HG02798 (cell line): ENCODE measurements at regions not wholly inside any gene's neighbourhood (a gene's known extent, or its start where the extent isn't known, plus 50 kb on each side); places are given as distances from the start of the nearest gene placed in this dataset.

Source experiments
- ATAC-seq: cut with Tn5 transposase; IDR thresholded peaks from one replicate; pipeline ENCODE4 v1.9.1; 2021; ENCODE audit warnings: mild to moderate bottlenecking; ENCODE audit not compliant: unreplicated experiment, poor library complexity

DNA sequence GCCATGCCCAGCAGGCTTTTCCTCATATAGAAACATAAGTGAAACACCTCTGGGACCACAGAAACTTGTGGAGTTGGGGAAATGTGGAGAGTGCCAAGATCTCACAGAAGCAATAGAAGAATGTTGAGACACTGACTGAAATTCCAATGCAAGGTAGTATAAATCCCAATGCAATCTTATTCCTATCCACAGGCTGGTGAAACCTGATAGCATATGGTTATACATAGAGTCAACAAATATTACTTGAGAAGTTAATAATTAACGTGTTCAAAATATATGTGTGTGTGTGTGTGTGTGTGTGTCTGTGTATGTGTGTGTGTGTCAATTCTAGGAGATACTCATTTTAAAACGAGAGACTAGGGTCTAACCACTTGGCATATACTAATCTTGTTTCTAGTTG lies 776.8 kb upstream of the ACVR2A start:
- ATAC-seq: no peak

DNA sequence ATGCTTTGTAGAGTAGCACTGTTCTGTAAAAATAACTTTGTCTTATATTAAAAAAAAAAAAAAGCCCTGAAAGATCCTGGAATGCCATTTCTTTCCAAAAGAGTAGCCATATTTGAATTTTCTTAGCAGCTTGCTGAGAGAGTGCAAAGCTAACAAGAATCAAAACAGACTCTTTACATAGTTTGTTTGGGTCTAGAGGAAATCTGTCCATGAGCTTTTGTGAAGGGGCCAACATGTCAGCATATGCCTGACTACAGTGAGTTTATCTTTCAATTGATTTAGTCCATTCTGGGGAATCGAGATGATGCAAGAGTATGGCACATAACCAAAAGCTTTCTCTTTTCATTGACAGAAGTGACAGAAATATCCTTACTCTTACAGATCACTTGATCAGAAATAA lies 777.7 kb upstream of the ACVR2A start:
- ATAC-seq: no peak

DNA sequence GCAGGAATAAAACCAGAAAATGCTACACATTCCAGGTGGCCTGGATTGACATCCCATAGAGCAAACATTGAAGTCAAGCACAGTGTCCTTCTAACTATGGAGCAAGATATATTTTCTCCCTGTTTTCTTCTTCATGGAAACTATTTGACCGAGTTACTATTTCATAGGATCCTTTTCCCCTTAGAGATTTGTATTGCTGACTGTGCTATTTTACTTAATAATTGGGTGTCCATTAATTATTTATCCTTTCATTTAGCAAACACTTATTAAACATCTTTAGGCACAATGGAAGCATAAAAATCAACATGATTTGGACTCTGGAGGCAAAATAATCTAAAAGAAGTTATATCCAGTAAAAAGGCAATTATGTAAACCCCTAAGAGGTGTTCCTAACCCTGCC lies 782.8 kb upstream of the ACVR2A start:
- no peak for ATAC-seq

DNA sequence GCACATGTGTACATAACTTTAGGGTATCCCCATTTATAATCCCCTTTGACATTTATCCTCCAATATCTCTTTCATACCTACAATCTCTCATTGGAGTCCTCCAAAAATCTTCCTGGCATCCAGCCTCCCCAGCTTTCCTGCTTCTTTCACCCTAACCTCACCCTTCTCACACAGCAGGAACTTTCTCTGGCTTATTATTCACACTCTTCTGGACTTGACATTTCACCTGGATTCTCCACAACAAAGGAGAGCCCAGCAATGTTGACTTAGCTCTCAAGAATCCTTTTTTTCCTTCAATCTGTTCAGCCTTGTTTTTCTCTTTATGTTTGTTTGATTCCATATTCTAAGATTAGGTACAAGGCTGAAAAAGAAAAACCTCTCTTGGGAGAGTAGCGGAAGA lies 783.6 kb upstream of the ACVR2A start:
- ATAC-seq: no peak

DNA sequence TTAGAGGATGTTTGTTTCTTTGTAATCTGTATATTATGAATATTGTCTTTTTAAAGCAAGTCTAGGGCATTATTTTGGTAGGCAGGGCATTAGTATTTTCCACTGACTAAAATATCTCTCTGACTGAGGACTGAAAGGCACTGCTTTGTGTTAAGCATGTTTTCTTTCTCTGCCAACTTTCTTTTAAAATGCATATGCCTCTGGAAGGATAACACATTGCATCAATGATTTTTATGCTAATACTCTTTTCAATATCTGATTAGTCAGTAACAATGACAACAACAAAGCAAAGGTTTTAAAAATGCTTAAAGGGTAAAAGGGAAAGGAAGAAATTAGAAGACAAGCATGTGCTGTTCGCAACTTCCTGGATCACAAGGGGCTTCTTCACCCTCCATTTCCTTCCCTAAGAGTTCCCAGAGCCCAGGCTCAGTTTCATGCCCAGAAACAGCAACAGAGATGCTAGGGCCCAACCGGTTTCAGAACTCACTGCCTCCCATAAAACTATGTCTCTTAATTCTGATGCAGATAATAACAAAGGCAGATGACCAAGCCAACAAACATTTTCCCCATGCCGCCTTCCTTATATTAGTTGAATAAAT lies 786.8 kb upstream of the ACVR2A start:
- no peak for ATAC-seq

DNA sequence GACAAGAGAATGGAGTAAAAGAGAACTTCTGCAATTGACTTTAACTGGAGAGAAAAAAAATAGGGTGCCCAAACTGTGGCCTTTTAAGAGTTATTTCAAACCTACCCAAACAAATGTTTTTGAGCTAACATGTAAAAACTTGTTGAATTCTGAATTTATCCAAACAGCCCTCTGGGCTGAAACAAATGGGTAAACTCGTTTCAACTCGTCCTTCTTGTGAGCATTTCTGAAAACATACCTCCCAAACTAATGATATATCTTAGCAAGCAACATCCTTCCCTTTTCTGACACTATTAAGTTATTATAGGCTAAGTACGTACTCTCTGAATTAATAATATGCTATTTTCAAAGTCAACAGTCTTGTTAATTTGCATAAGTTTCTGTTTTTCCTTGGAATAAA lies 793.0 kb upstream of the ACVR2A start:
- ATAC-seq: no peak

DNA sequence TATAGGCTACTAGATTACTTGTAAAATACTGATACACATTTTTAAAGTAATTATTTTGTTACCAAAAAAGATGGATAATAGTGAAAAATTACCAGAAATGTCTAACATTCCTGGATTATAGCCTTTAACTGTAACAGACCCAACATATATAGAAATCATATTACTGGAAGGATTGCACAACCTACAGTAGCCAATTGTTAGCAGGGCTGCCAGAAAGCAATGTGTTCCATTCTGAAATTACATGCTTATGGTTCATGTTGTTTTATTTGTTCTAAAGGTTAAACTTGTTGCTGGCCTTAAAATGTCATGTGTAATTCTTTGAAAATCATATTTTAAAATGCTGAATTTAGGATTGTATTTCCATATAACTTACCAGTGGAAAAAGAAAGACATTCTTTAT lies 793.6 kb upstream of the ACVR2A start:
- ATAC-seq: no peak

DNA sequence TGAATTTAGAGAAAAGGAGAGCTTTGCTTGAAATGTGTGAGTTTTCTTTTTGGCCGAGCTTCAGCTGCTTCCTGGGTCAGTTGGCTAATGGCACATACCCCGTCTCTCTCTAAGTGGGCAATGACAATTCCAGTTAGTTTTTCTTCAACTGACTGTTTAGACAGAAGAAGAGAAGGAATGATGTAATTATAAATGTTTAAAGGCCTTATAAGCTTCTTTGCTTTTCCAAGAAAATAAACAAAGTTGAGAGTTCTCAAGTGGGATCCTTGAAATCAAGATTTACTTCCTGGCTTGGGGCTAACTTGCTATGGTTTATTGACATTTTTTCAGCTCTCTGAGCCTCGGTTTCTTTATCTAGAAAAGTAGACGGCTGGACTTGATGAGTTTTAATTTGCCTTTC lies 794.9 kb upstream of the ACVR2A start:
- ATAC-seq: no peak

DNA sequence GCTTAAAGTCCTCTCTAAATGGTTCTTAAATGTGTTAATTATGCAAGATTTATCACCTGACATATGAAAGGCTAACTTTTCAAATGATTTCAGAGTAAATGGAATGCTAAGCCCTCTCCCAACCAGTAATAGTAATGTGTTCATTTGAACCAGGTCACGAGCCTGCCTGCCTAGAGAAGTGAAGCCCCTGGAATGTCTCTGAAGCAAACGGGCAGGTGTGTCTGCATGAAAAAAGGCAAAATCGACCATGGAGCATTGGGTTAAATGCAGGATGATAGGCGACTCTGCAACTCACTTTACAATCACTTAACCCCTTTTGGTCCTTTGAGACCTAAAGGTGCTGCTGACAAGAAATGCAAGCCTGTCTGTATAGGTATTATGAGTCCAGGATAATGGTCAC lies 798.4 kb upstream of the ACVR2A start:
- ATAC-seq: no peak

DNA sequence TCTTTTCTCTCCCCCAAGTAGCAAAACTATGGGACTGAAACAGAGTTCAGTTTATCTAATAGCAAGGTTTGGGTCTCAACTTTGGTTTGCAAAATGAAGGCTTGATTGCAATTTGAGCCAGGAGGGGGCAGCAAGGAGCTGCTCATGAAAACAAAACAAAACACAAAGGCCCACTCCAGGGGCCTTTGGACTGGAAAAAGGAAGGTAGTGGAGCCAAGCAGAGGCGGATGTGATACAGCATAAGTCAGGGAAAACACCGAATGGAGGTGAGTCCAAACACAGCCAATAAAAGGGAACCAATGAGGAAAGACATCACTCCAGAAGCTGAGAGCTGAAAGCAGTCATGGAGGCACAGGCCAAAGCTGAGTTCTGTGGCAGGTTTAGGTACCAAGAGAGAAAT lies 799.7 kb upstream of the ACVR2A start:
- peak; percentile 81 for ATAC-seq

DNA sequence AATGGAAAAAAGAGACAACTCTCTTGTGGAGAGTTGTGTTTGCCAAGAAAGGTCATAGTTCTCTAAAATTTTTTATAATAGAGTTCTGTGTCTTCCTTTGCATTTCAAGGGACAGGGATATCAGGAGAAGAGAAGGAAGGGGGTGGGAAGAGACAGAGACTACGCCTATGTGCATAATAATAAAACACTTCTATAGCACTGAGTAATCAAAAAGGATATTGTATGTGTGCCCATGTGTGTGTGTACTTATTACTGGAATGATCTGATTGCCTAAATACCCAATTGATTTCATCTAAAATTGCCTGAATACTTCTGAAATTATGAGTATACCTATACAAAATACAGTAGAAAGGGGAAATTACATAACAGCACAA lies 803.7 kb upstream of the ACVR2A start:
- ATAC-seq: no peak

DNA sequence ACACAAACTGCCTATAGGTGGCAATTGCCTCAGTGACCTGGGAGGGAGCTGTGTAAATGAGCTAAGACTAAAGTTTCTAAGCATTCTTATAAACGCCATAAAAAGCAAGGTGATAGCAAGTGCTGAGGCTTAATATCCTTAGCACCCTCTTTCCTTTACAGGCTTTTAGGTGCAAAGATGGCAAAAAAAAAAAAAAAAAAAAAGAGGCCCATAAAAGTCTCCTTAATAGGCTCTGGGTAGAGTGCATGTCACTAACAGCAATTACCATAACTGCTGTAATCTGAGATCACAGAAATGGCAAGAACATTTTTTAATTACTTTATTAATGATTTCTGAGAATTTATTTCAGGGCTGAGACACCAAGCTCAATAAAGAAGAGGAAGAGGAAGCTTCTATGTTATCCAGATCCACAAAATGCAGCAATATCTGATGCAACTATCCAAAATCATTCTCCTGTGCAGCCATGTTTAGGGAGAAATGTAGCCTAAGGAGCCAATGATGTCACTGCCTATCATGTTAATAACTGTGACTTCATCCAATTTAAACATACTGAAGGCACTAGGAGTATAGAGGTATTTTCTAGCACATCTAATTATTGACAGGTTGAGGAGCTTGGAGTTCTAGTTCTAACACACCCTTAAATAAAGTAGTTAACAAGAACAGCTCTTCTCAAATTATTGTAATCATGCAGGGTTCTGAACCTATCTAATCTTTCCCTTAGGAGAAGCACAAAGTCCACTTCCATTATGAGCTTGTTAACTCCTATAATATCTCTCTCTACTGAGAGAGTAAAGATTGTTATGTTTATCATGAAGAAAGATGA lies 804.3 kb upstream of the ACVR2A start:
- ATAC-seq: no peak

DNA sequence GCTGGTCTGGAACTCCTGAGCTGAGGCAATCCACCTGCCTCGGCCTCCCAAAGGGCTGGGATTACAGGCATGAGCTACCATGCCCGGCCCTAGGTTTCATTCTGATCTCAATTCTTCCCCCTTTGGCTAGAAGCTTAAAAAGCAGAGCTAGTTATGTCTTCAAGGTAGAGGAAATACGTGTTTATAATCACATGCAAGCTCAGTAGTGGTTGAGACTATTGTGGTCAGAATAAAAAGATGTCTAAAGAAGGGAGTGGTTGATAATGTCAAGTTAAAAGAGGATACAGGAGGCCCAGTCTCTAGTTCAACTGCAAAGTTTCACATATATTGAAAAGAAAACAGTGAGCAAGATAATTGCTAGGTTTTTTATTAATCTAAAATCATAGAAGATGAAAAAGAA lies 807.8 kb upstream of the ACVR2A start:
- ATAC-seq: no peak

DNA sequence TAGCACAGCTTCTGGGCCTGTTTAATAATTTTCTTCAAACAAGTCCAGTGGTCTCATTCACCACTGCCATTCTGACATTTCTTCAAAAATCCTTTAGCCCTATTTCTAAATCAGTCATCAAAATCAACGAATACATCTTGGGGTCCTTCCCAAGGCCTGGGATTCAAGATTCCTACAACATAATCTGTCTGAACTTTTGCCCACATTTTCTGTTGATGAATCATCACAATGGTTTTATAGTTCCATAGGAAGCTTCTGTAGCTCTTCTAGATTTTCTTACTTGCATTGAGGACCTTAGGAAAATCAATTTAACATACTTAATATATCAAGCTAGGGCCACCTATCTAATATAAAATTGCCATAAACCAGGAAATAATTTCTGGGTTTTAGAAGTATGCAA lies 811.8 kb upstream of the ACVR2A start:
- ATAC-seq: no peak

DNA sequence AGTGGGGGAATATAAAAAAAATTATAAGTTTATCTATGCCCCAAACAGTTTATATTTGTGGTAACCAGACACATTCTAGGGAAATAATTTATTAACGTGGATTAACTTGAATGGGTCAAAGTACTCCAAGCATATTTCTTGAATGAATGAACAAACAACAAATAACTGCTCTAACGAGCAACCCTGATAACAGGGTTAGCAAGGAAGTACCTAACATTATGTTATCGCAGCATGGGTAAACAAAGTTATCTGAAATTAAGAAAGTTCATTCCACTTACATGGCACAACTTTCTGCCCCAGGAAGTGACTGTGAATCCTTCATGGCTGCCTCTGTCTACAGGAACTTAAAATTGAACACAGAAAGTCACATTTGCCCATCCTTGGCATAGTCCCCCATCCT lies 812.9 kb upstream of the ACVR2A start:
- ATAC-seq: no peak

DNA sequence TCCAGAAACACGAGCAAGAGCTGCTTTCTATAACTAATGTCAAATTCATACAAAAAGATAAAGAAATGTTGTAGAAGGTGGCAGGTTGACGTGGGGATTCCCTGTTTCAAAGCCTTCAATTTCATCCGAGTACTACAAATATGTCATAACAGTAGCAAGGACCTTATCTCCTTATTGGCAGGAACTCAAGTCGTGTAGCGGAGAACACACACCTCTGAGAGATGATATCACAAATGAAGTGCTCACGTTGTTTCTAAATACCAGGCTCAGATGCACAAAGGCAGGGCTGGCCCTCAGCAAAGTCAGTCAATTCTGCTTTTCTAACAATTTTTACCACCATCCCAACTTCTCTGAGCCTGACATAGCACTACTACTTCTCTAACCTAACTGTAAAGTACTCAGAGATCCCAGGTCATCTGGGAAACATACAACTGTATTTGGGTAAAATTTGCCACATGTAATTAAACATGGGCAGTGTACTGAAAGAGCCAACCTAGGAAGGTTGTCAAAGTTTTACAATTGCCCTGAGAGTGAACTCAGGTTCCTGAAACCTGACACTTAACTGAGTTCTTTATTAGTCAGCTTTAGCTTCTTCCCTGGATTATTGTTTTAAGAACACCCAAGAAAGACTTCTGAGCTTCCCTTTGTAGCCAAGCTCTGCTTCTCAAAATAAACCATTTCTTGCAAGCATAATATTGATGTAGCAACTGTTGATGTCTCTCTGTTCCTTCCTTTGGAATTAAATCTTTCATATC lies 813.7 kb upstream of the ACVR2A start:
- no peak for ATAC-seq

DNA sequence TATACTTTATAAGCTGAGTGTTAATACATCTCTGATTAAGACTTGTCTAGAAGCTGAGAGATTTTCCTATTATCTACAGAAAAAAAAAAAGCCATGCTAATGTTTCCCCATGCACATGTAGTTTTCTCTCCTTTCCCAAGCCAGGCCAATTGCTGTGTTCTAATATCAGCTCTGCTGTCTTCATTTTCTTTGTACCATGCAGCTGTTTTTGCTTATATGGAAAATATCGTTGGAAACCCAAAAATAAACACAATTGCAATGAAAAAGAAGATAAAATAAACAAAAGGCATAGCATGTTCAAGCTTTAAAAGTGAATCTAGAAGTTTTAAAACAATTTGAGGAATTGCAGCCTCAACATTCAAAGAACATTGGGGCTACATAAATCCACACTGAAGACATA lies 817.4 kb upstream of the ACVR2A start:
- no peak for ATAC-seq

DNA sequence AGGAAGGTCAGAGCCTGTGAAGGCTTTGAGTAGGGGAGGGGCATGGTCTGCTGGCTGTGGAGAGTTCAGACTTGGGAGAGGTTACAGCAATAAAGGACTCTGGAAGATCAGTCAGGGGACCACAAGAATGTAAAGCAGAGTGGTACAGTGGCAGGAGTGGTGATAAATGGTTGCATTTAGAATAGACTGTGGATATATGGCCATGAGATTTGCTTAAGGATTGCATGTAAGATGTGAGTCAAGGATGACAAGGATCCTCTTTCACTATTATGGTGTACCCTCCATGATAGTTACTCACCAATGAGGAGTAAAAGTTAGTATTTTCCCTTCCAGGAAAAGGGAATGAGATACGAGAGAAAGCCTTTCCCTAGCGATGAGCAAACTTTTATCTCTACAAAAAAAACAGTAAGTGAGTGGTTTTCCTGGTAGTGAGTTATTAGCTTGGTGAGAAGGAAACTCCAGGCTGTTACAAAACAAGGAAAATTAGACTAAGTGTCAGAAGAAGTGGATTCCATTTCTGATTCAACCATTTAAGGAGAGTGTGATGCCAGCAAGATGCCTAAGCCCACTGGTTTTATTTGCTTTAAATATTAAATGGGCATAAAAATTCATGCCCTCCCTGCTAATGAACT lies 818.0 kb upstream of the ACVR2A start:
- no peak for ATAC-seq

DNA sequence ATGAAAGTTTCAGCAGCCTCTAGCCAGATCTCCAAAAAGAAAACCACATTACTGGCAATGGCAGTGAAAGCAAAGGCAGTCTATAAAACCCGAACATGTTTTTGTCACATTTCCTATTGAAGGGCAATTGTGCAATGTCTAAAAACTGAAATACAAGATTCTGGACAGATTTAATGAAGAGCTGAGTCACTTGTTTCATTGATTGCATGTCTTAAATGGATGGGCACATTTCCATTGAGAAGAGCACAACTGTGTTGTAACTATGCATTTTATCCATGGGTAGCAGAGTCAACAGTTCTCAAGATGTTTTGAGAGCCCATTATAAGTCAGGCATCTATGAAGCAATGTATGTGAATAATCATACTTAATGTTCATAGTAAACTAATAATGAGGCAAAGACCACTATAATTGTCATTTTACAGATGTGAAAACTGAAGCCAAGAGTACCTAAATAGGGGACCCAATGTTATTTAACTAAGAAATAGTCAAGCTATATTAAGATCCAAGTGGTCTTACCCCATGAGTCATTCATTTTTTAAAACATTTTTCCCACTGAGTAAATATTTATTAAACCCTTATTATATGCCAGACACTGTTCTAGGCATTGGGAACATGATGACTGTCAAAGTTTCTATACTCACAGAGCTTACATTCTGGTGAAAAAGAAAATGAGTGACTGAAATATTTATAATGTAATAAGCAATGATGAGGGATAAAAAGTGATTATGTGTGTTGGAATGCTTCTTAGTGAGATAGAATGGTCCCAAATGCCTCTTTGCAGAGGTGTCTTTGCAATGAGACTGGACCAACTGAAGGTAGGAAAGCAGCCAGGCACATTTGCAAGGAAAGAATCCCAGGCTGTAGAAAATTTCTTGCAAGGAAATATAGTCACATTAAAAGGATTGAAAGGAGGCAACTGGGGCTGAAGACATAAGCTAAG lies 818.9 kb upstream of the ACVR2A start:
- ATAC-seq: no peak

DNA sequence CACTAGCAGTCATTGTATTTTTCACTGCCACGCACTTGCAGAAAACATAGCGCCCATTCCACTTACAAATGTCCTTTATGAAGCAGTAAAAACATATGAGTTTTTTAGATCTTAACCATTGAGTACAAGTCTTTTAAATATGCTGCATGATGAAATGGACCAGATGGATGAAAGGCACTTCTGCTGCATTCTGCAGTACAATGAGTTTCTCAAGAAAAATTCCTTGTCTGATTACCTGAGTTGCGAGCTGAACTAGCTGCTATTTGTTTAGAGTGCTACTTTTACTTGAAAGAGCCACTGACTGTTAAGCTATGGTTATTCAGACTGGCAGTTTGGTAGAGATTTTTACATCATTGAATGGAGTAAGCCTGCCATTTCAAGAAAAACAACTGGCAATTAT lies 825.5 kb upstream of the ACVR2A start:
- no peak for ATAC-seq
